ENCODE measurements at regions not wholly inside any gene's neighbourhood (a gene's known extent, or its start where the extent isn't known, plus 50 kb on each side); places are given as distances from the start of the nearest gene placed in this dataset.

GRCh38 chr16:14353340-14353739 is 276.7 kb downstream of the PARN start:
- H3K4me3 ChIP-seq (ENCODE audit: control insufficient read depth, low read depth, low read length): no peak overlapping the region
- DNase-seq (ENCODE audit: low read depth): no peak
- TF ChIP-seq CTCF (conservative IDR thresholded peaks at IDR 0.05; ENCODE audit: control insufficient read depth, insufficient read depth, low read depth, low read length): no peak

DNA sequence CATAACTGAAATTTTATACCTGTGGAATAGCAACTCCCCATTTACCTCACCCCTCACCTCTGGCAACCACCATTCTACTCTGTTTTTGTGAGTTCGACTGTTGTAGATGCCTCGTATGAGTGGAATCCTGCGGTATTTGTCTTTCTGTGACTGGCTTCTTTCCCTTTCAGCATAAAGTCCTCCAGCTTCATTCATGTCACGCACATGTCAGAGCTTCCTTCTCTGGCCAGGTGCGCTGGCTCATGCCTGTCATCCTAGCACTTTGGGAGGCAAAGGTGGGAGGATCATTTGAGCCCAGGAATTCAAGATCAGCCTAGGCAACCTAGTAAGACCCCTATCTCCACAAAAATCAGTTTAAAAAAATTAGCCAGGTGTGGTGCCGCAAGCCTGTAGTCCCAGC is 278.4 kb downstream of the PARN start:
- no peak for TF ChIP-seq CTCF (conservative IDR thresholded peaks at IDR 0.05; ENCODE audit: control insufficient read depth, insufficient read depth, low read depth, low read length)
- H3K4me3 ChIP-seq (ENCODE audit: control insufficient read depth, low read depth, low read length): no peak overlapping the region
- DNase-seq (ENCODE audit: low read depth): no peak

DNA sequence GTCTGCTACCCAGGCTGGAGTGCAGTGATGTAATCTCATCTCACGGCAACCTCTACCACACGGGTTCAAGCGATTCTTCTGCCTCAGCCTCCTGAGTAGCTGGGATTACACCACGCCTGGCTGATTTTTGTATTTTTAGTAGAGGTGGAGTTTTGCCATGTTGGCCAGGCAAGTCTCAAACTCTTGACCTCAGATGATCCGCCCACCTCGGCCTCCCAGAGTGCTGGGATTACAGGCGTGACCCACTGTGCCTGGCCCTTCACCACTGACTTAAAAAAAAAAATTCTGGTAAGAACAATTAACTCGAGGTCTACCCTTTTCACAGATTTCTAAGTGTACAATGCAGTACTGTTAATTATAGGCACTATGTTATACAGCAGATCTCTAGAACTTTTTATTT is 279.4 kb downstream of the PARN start:
- no peak overlapping the region for H3K4me3 ChIP-seq (ENCODE audit: control insufficient read depth, low read depth, low read length)
- no peak for DNase-seq (ENCODE audit: low read depth)
- TF ChIP-seq CTCF (conservative IDR thresholded peaks at IDR 0.05; ENCODE audit: control insufficient read depth, insufficient read depth, low read depth, low read length): no peak

DNA sequence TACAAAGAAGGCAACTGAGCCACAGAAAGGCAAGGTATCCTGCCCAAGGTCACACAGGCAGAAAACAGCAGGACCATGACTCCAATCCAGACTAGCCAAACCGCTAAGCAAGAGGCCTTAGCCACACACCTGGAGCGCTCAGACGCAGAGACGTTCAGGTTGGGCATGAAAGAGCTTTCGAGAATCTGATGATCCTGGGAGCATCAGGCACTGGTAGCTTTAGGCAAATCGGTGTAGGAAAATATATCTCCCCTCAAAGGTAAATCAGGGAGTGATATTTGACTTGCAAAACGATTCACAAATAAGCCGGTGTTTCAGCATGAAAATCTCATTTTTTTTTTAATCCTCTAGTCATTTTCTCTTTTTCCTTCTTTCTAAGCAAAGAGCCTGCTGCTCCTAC is 279.0 kb downstream of the MRTFB start:
- H3K4me3 ChIP-seq (ENCODE audit: control insufficient read depth, low read depth, low read length): no peak overlapping the region
- DNase-seq (ENCODE audit: low read depth): no peak
- TF ChIP-seq CTCF (conservative IDR thresholded peaks at IDR 0.05; ENCODE audit: control insufficient read depth, insufficient read depth, low read depth, low read length): no peak

- no peak overlapping the region for H3K4me3 ChIP-seq (ENCODE audit: control insufficient read depth, low read depth, low read length)
- TF ChIP-seq CTCF (conservative IDR thresholded peaks at IDR 0.05; ENCODE audit: control insufficient read depth, insufficient read depth, low read depth, low read length): no peak
- no peak for DNase-seq (ENCODE audit: low read depth)
Measured at GRCh38 chr16:14347706-14348105, 276.6 kb downstream of the MRTFB start.

- no peak for TF ChIP-seq CTCF (conservative IDR thresholded peaks at IDR 0.05; ENCODE audit: control insufficient read depth, insufficient read depth, low read depth, low read length)
- DNase-seq (ENCODE audit: low read depth): no peak
- H3K4me3 ChIP-seq (ENCODE audit: control insufficient read depth, low read depth, low read length): no peak overlapping the region
Measured at GRCh38 chr16:14346278-14347142, 275.4 kb downstream of the MRTFB start.
